Epithelial cell of proximal tubule (primary cell): ENCODE measurements at regions not wholly inside any gene's neighbourhood (a gene's known extent, or its start where the extent isn't known, plus 50 kb on each side); places are given as distances from the start of the nearest gene placed in this dataset.

Source experiments
- DNase-seq: peaks from one replicate; pipeline ENCODE4 v3.0.0-alpha.2; 2011; ENCODE audit warnings: low read depth
- H3K4me3 ChIP-seq: 2 replicates; pipeline ENCODE4 v1.5.1; 2011; ENCODE audit warnings: low read depth, mild to moderate bottlenecking, low read length
- TF ChIP-seq, protein P1 (sequence below): conservative IDR thresholded peaks from 2 replicates; pipeline ENCODE4 v1.5.1; 2012; ENCODE audit warnings: low read depth, mild to moderate bottlenecking, low read length

GRCh38 chr12:115451151-115451779 is 767.3 kb upstream of the TBX3 start:
- DNase-seq: no peak
- TF ChIP-seq, protein P1, sequence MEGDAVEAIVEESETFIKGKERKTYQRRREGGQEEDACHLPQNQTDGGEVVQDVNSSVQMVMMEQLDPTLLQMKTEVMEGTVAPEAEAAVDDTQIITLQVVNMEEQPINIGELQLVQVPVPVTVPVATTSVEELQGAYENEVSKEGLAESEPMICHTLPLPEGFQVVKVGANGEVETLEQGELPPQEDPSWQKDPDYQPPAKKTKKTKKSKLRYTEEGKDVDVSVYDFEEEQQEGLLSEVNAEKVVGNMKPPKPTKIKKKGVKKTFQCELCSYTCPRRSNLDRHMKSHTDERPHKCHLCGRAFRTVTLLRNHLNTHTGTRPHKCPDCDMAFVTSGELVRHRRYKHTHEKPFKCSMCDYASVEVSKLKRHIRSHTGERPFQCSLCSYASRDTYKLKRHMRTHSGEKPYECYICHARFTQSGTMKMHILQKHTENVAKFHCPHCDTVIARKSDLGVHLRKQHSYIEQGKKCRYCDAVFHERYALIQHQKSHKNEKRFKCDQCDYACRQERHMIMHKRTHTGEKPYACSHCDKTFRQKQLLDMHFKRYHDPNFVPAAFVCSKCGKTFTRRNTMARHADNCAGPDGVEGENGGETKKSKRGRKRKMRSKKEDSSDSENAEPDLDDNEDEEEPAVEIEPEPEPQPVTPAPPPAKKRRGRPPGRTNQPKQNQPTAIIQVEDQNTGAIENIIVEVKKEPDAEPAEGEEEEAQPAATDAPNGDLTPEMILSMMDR: no peak
- peak overlapping the region; percentile 31 for H3K4me3 ChIP-seq

DNA sequence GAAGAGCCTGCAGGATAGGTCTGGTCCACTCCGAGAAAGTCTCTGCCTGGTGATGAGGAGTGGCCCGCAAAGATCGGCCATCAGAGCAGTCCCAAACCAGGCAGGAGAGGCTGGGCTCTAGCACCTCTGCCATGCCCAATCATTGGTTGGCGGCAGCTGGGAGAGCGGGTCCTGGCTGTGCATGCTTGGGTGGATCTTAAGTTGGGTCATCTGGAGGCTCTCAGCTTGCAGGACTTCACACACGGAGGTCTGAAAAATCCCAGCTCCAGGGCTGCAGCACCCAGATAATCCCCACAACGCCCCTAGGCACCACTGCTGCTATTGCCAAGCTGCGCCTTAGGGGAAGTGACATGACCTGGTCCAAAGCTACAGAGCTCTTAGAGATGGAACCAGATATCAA is 766.7 kb upstream of the TBX3 start:
- TF ChIP-seq, protein P1: no peak
- DNase-seq: no peak
- no peak overlapping the region for H3K4me3 ChIP-seq

DNA sequence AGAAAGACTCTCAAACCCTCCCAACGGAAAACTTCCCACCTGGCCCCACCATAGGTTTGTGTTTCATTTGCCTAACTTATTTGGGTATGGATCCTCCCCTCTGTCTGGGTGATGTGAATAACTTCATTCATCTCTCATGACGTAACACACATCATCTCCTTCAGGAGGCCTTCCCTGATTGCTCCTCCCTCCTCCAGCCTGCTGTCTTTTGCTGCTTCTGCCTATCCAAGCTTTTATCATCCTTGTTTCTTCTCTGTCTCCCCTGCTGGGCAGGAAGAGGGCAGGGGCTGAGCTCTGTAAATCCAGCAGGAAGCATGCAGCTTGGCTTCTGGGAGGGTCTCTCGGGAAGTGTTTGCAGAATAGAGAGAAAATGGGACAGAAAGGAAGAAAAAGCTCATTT is 766.0 kb upstream of the TBX3 start:
- no peak for DNase-seq
- H3K4me3 ChIP-seq: no peak overlapping the region
- TF ChIP-seq, protein P1: no peak

DNA sequence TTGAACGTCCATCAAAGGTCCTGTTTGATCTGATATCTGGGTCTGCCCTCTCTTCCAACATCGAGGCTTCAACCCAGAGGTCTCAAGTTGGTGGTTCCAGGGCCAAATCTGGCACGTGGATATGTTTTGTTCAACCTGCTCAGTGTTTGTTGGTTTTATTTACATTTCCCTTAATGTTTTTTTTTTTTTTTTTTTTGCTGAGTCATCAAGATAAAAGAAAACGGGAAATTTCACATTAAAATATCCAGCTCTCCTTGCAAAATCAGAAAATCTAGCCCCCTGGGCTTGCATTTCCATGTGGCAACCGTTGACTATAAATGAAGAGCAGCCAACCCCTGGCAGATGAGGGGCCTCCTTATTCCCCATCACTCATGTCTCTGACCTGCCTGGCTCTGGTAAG is 765.6 kb upstream of the TBX3 start:
- DNase-seq: no peak
- TF ChIP-seq, protein P1: no peak
- no peak overlapping the region for H3K4me3 ChIP-seq

DNA sequence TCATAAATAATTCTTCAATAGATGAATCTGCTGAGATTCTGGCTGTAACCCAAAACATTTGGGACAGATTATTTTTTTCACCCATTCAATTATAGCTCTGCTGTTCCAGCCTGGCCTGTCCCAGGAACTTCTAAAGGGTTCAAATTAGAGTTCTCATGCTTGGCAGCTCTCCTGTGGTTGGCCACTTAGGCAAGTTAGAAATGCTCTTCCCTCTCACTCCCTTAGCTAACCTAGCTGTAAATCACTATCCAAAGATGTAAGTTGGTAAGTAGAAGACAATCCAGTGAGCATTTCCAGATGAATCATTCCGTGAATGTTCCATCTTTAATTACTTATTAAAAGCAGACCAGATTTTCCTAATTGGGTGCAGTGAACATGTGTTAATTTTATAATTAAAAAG is 760.4 kb upstream of the TBX3 start:
- TF ChIP-seq, protein P1: no peak
- no peak for DNase-seq
- H3K4me3 ChIP-seq: no peak overlapping the region

- no peak overlapping the region for H3K4me3 ChIP-seq
- TF ChIP-seq, protein P1: no peak
Measured at GRCh38 chr12:115443351-115443938, 759.5 kb upstream of the TBX3 start.

DNA sequence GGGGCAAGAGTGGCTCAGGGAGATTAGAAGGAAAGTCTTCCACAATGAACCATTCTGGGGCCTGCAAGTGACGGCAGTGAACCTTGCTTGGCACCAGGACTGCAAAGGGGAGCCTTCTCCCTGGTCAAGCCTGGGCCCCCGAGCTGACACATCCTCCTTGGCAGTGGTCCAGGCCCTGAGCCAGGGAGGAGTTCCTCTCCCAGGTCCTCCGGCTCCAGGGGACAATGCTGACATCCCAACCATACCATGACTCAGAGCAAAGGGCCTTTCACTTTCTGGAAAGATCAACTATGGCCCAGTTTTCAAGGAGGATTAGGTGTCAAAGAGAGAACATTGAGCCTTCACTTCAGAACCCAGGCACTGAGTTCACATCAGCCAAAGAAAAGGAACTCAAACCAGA is 756.5 kb upstream of the TBX3 start:
- TF ChIP-seq, protein P1: no peak
- DNase-seq: peak; percentile 9
- H3K4me3 ChIP-seq: no peak overlapping the region

More at GRCh38 chr12:115443351-115443938, 759.5 kb upstream of the TBX3 start:
- no peak for DNase-seq
